K562 (cell line): ENCODE measurements at regions not wholly inside any gene's neighbourhood (a gene's known extent, or its start where the extent isn't known, plus 50 kb on each side); places are given as distances from the start of the nearest gene placed in this dataset.

Source experiments
- CTCF ChIP-seq, 3 experiments: IDR thresholded peaks in 2 of 3; conservative IDR thresholded peaks in 1 of 3; 2 replicates each; pipeline ENCODE4 v1.5.1; 2011 to 2012; ENCODE audit warnings: low read length in 3 of 3, mild to moderate bottlenecking in 3 of 3, control low read depth in 2 of 3, improper control_type of control experiment in 1 of 3, inconsistent platforms in 1 of 3, low read depth in 1 of 3, mixed read lengths in 1 of 3, moderate library complexity in 1 of 3; ENCODE audit not compliant: insufficient read depth in 2 of 3
- ELF4 ChIP-seq: fragments of 450-650 bp; formaldehyde crosslinking; IDR thresholded peaks from 2 replicates; pipeline ENCODE4 v1.4.0; 2022; ENCODE audit warnings: missing genetic modification characterization
- JUND ChIP-seq, 2 experiments: IDR thresholded peaks; 2 replicates in 1 of 2; 3 replicates in 1 of 2; pipeline ENCODE4 v1.6.1; 2011; ENCODE audit warnings: borderline replicate concordance in 2 of 2, low read depth in 2 of 2, low read length in 2 of 2, improper control_type of control experiment in 1 of 2, missing biosample characterization in 1 of 2, missing genetic modification characterization in 1 of 2, missing genetic modification reagents in 1 of 2
- MAZ ChIP-seq, 2 experiments: fragments of 450-650 bp in 1 of 2; sonication (generic) in 1 of 2; formaldehyde crosslinking; IDR thresholded peaks in 1 of 2; conservative IDR thresholded peaks in 1 of 2; 2 replicates each; pipeline versions ENCODE4 v1.4.0 to v1.5.0; 2020; ENCODE audit warnings: mild to moderate bottlenecking in 1 of 2, missing genetic modification reagents in 1 of 2
- POLR2AphosphoS2 ChIP-seq: IDR thresholded peaks from 2 replicates; pipeline ENCODE4 v1.6.1; 2012; ENCODE audit warnings: low read length, improper control_type of control experiment
- YY1 ChIP-seq, 3 experiments: IDR thresholded peaks; 2 replicates each; pipeline ENCODE4 v1.6.1; 2011; ENCODE audit warnings: low read length in 2 of 3, mild to moderate bottlenecking in 2 of 3, moderate library complexity in 2 of 3, borderline replicate concordance in 1 of 3, control low read depth in 1 of 3, low read depth in 1 of 3; ENCODE audit not compliant: insufficient read depth in 3 of 3, insufficient replicate concordance in 2 of 3, control insufficient read depth in 1 of 3, insufficient read length in 1 of 3; ENCODE audit errors: extremely low read depth in 1 of 3
- ZBTB34 ChIP-seq: fragments of 250-450 bp; sonication (Bioruptor Pico); IDR thresholded peaks from 2 replicates; pipeline ENCODE4 v1.8.0; 2021; ENCODE audit warnings: mild to moderate bottlenecking, moderate library complexity

GRCh38 chr5:137566118-137566541 is 67.0 kb upstream of the SPOCK1 start:
- TF ChIP-seq JUND (IDR thresholded peaks at IDR 0.05; ENCODE audit: borderline replicate concordance, low read depth, low read length) (no peak), JUND (tag; IDR thresholded peaks at IDR 0.05; ENCODE audit: borderline replicate concordance, low read depth, low read length) (no peak), ZBTB34 (CRISPR knock-in tag) (no peak), YY1 (IDR thresholded peaks at IDR 0.05; ENCODE audit: borderline replicate concordance in 1 of 3, control insufficient read depth in 1 of 3, extremely low read depth in 1 of 3, insufficient read depth in 3 of 3, insufficient read length in 1 of 3, insufficient replicate concordance in 2 of 3, low read depth in 1 of 3, low read length in 2 of 3) (no peak), POLR2AphosphoS2 (no peak), CTCF (IDR thresholded peaks at IDR 0.05 in 2 of 3, conservative IDR thresholded peaks at IDR 0.05 in 1 of 3; ENCODE audit: insufficient read depth in 2 of 3, low read depth in 1 of 3, low read length in 3 of 3) (no peak), MAZ (CRISPR knock-in tag; conservative IDR thresholded peaks at IDR 0.05 in 1 of 2, IDR thresholded peaks at IDR 0.05 in 1 of 2) (no peak), ELF4 (CRISPR knock-in tag) (no peak)
